ENCODE measurements at regions not wholly inside any gene's neighbourhood (a gene's known extent, or its start where the extent isn't known, plus 50 kb on each side); places are given as distances from the start of the nearest gene placed in this dataset.

DNA sequence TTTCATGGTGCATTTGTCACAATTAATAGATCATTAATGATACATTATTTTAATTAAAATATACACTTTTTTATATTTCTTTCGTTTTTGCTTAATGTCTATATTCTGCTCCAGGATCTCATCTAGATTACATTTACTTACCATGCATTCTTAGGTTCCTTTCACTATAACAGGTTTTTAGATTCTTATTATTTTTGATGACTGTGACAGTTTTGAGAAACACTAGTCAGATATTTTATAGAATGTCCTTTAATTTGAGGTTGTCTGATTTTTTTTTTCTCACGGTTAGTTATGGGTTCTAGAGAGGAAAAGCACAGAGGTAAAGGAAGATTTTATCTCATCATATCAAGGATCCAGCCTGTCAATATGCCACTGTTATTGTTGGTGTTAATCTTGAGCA lies 595.8 kb upstream of the BCHE start:
- TF ChIP-seq ARNT (IDR thresholded peaks at IDR 0.05), result no peak
- TF ChIP-seq NFRKB (IDR thresholded peaks at IDR 0.05), result no peak
- no peak for TF ChIP-seq SP1 (IDR thresholded peaks at IDR 0.05)
- no peak for TF ChIP-seq LEF1 (IDR thresholded peaks at IDR 0.05; ENCODE audit: borderline replicate concordance)
- TF ChIP-seq ELF4 (IDR thresholded peaks at IDR 0.05), result no peak
- no peak for TF ChIP-seq FOXM1 (IDR thresholded peaks at IDR 0.05; ENCODE audit: borderline replicate concordance)
- TF ChIP-seq HDGF (IDR thresholded peaks at IDR 0.05; ENCODE audit: borderline replicate concordance), result no peak
- TF ChIP-seq FOXK2 (IDR thresholded peaks at IDR 0.05), result no peak
- TF ChIP-seq SUZ12 (IDR thresholded peaks at IDR 0.05), result no peak
